ENCODE measurements at regions not wholly inside any gene's neighbourhood (a gene's known extent, or its start where the extent isn't known, plus 50 kb on each side); places are given as distances from the start of the nearest gene placed in this dataset.

- H3K27ac ChIP-seq, result no peak overlapping the region
Observed at GRCh38 chr14:38850664-38851063, 252.4 kb downstream of the SEC23A start.

GRCh38 chr14:38848243-38848935, 254.6 kb downstream of the SEC23A start:
- WGBS, 2 donors, result 37 to 49% methylated on average over 2 of the region's 2 CpGs
- DNase-seq, result no peak
- intact Hi-C loops (cut with DNase I), result no loop called here
- TF ChIP-seq CTCF (IDR thresholded peaks at IDR 0.05), result no peak
- TF ChIP-seq POLR2A (IDR thresholded peaks at IDR 0.05), result no peak
- H3K4me3 ChIP-seq, result no peak overlapping the region
- H3K27me3 ChIP-seq, result no peaks in the 10 kb centered on the region
- no peaks in the 10 kb centered on the region for H3K36me3 ChIP-seq
- no peaks in the 10 kb centered on the region for H3K4me1 ChIP-seq
- no peak overlapping the region for H3K27ac ChIP-seq
- no peaks in the 10 kb centered on the region for H3K9me3 ChIP-seq

More at GRCh38 chr14:38850664-38851063, 252.4 kb downstream of the SEC23A start:
- TF ChIP-seq POLR2A (IDR thresholded peaks at IDR 0.05) (no peak), CTCF (IDR thresholded peaks at IDR 0.05) (no peak)
- no peaks in the 10 kb centered on the region for H3K27me3 ChIP-seq
- H3K4me1 ChIP-seq, result no peaks in the 10 kb centered on the region
- H3K9me3 ChIP-seq, result no peaks in the 10 kb centered on the region
- H3K4me3 ChIP-seq, result no peak overlapping the region
- WGBS, 2 donors, result 88 to 89% methylated on average over 1 of the region's 1 CpG
- intact Hi-C loops (cut with DNase I), result no loop called here
- DNase-seq, result no peak
- H3K36me3 ChIP-seq, result no peaks in the 10 kb centered on the region

GRCh38 chr14:38847161-38847560, 255.9 kb downstream of the SEC23A start:
- Histone ChIP-seq H3K4me3 (no peak overlapping the region), H3K9me3 (no peaks in the 10 kb centered on the region), H3K36me3 (no peaks in the 10 kb centered on the region), H3K27me3 (no peaks in the 10 kb centered on the region), H3K4me1 (no peaks in the 10 kb centered on the region), H3K27ac (no peak overlapping the region)
- intact Hi-C loops (cut with DNase I), result no loop called here
- no peak for DNase-seq
- no peak for TF ChIP-seq POLR2A (IDR thresholded peaks at IDR 0.05)
- TF ChIP-seq CTCF (IDR thresholded peaks at IDR 0.05), result no peak
- 47 to 48% methylated on average over 3 of the region's 3 CpGs for WGBS, 2 donors

GRCh38 chr14:38839694-38840365, 263.2 kb downstream of the SEC23A start:
- H3K27me3 ChIP-seq, result no peaks in the 10 kb centered on the region
- H3K36me3 ChIP-seq, result no peaks in the 10 kb centered on the region
- TF ChIP-seq POLR2A (IDR thresholded peaks at IDR 0.05), result no peak
- TF ChIP-seq CTCF (IDR thresholded peaks at IDR 0.05), result no peak
- no peak for DNase-seq
- no peak overlapping the region for H3K27ac ChIP-seq
- H3K4me1 ChIP-seq, result peaks cover 0 to 8% (median 0%) of the 10 kb centered on the region in 3 donors
- intact Hi-C loops (cut with DNase I), result no loop called here
- no peaks in the 10 kb centered on the region for H3K9me3 ChIP-seq
- WGBS, 2 donors, result 32 to 34% methylated on average over 3 of the region's 3 CpGs
- H3K4me3 ChIP-seq, result no peak overlapping the region

GRCh38 chr14:38838979-38839323, 264.1 kb downstream of the SEC23A start:
- no peak overlapping the region for H3K4me3 ChIP-seq
- TF ChIP-seq CTCF (IDR thresholded peaks at IDR 0.05) (no peak), POLR2A (IDR thresholded peaks at IDR 0.05) (no peak)
- no peak for DNase-seq
- no peaks in the 10 kb centered on the region for H3K36me3 ChIP-seq
- no peak overlapping the region for H3K27ac ChIP-seq
- intact Hi-C loops (cut with DNase I), result no loop called here
- 80 to 81% methylated on average over 6 to 8 of the region's 8 CpGs for WGBS, 2 donors
- peaks cover 0 to 8% (median 0%) of the 10 kb centered on the region in 3 donors for H3K4me1 ChIP-seq
- H3K27me3 ChIP-seq, result no peaks in the 10 kb centered on the region
- H3K9me3 ChIP-seq, result no peaks in the 10 kb centered on the region
